ENCODE measurements at regions not wholly inside any gene's neighbourhood (a gene's known extent, or its start where the extent isn't known, plus 50 kb on each side); places are given as distances from the start of the nearest gene placed in this dataset.

- TF ChIP-seq CTCF (IDR thresholded peaks at IDR 0.05) = no peak
- no peak for TF ChIP-seq POLR2A (IDR thresholded peaks at IDR 0.05)
Measured at GRCh38 chr9:32292611-32293010, 91.8 kb upstream of the ACO1 start.
